ENCODE measurements at regions not wholly inside any gene's neighbourhood (a gene's known extent, or its start where the extent isn't known, plus 50 kb on each side); places are given as distances from the start of the nearest gene placed in this dataset.

DNA sequence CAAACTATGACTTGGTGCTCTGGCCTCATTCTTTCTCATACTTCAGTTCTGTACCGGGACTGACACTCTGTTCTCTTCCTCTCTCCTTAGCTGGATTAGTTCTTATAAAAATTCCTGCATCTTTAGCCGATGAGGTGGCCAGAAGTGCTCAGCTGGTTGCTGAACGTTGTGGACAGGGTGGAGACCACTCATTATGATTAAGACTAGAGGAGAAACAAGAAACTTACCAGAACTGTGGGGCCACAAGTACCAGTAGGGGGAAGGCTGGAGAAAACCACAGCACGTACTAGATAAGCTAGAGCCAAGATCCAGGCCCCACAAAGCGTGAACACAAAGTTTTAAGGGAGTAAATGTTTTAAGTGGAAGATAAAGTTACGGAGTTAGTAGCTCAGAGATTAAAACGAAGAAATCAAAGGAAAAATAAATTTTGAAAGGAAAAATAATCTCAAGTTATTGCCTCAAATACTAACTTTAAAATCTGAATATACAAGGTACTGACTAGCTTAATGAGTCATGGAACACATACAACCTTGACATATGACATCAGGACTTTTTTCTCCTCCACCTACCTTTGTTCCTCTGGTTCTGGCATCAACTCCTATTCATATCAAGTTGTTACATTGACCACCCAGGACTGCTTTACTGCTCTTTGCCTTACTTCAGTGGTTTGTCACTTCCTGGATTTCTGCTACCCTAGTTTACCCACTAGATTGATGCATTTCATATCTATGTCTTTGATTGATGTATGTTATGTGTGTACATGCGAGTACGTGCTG, 469.0 kb downstream of the TFEC start:
- BruUV-seq (replicated peaks), result no TSS peak
- peak overlapping the region; percentile 16 to 55; a peak in 3 of 4 replicates for H4K8ac ChIP-seq (ENCODE audit: low read depth in 2 of 2, low read length in 2 of 2)
- no peaks in the 10 kb centered on the region for H3K9me3 ChIP-seq (ENCODE audit: control insufficient read depth, insufficient read depth, low read length)
- peak; percentile 79 for DNase-seq
- no peak overlapping the region for H3K56ac ChIP-seq (ENCODE audit: extremely low read depth, insufficient read depth, low read length)
- peak overlapping the region; percentile 10; the same call in 1 of the 2 replicates for H3K18ac ChIP-seq (ENCODE audit: low read depth, low read length)
- no peaks in the 10 kb centered on the region for H3K79me1 ChIP-seq (ENCODE audit: low read depth in 1 of 2, low read length in 2 of 2)
- H4K91ac ChIP-seq (ENCODE audit: insufficient read depth, low read depth, low read length), result no peak overlapping the region
- intact Hi-C loops (cut with micrococcal nuclease) (loop anchor here (1.0 kb wide), 1 partner anchor 11 kb away; no protein-coding TSS in a partner anchor), dilution Hi-C loops (cut with HindIII; ENCODE audit: low sequenced_read_pairs, unreplicated experiment) (no loop called here), in situ Hi-C loops (cut with MboI; ENCODE audit: low sequenced_read_pairs) (no loop called here)
- no peak overlapping the region; the same call in 1 of the 2 replicates for H4K5ac ChIP-seq (ENCODE audit: low read depth, low read length)
- H2BK15ac ChIP-seq (ENCODE audit: low read depth, low read length), result no peak overlapping the region
- H2BK120ac ChIP-seq (ENCODE audit: low read depth, low read length), result peak overlapping the region; percentile 14; the same call in 1 of the 2 replicates
- TF ChIP-seq, protein P1, sequence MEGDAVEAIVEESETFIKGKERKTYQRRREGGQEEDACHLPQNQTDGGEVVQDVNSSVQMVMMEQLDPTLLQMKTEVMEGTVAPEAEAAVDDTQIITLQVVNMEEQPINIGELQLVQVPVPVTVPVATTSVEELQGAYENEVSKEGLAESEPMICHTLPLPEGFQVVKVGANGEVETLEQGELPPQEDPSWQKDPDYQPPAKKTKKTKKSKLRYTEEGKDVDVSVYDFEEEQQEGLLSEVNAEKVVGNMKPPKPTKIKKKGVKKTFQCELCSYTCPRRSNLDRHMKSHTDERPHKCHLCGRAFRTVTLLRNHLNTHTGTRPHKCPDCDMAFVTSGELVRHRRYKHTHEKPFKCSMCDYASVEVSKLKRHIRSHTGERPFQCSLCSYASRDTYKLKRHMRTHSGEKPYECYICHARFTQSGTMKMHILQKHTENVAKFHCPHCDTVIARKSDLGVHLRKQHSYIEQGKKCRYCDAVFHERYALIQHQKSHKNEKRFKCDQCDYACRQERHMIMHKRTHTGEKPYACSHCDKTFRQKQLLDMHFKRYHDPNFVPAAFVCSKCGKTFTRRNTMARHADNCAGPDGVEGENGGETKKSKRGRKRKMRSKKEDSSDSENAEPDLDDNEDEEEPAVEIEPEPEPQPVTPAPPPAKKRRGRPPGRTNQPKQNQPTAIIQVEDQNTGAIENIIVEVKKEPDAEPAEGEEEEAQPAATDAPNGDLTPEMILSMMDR (conservative IDR thresholded peaks at IDR 0.05; ENCODE audit: low read depth, low read length), result peak; percentile 23; the same call in 1 of the 2 replicates
- TF ChIP-seq BHLHE40 (IDR thresholded peaks at IDR 0.05; ENCODE audit: low read depth, low read length) (no peak), CHD1 (IDR thresholded peaks at IDR 0.05; ENCODE audit: low read depth, low read length) (no peak)
- TF ChIP-seq, protein P2, sequence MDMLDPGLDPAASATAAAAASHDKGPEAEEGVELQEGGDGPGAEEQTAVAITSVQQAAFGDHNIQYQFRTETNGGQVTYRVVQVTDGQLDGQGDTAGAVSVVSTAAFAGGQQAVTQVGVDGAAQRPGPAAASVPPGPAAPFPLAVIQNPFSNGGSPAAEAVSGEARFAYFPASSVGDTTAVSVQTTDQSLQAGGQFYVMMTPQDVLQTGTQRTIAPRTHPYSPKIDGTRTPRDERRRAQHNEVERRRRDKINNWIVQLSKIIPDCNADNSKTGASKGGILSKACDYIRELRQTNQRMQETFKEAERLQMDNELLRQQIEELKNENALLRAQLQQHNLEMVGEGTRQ (IDR thresholded peaks at IDR 0.05; ENCODE audit: low read depth, low read length), result no peak
- WGBS, 2 experiments (ENCODE audit: extremely low coverage in 2 of 2, insufficient read length in 1 of 2), result 100% methylated on average over 2 of the region's 9 CpGs; no CpG with 5 or more reads in 1 of the 2 experiments
- no peak overlapping the region for H3K4ac ChIP-seq (ENCODE audit: low read depth, low read length)
- H3K14ac ChIP-seq (replicated peaks; ENCODE audit: low read depth, low read length), result peak overlapping the region; percentile 73
- peak overlapping the region; percentile 21 for H2AFZ ChIP-seq (replicated peaks; ENCODE audit: low read length, poor library complexity)
- no peaks in the 10 kb centered on the region for H3K9me1 ChIP-seq (ENCODE audit: insufficient read depth, low read length)
- H3K9ac ChIP-seq (ENCODE audit: low read depth, low read length), result no peak overlapping the region
- no peaks in the 10 kb centered on the region for H3K27me3 ChIP-seq (ENCODE audit: control insufficient read depth, insufficient read depth, low read length)
- ChIA-PET CTCF (no interaction called here), POLR2A (ENCODE audit: unreplicated experiment) (no interaction called here)
- H3K4me1 ChIP-seq (ENCODE audit: control insufficient read depth, insufficient read depth, low read length), result peaks cover 3% of the 10 kb centered on the region; the same call in 1 of the 2 replicates
- no peak overlapping the region for H3K4me3 ChIP-seq (ENCODE audit: insufficient read depth, low read depth, low read length)
- H3K36me3 ChIP-seq (ENCODE audit: control insufficient read depth, insufficient read depth, low read length), result no peaks in the 10 kb centered on the region
- 0 out of 2 replicates have a peak overlapping the region, but pooled peaks have one; percentile 41 for H3K23ac ChIP-seq (ENCODE audit: low read depth, low read length)
- no peak overlapping the region for H3K27ac ChIP-seq (ENCODE audit: insufficient read depth, low read length)
- H3K4me2 ChIP-seq (ENCODE audit: low read depth, low read length), result no peak overlapping the region
- no peaks in the 10 kb centered on the region for H4K20me1 ChIP-seq (ENCODE audit: insufficient read depth, low read length)
- H2AK5ac ChIP-seq (ENCODE audit: low read depth, low read length), result no peak overlapping the region; the same call in 1 of the 2 replicates
- peak overlapping the region; percentile 61; the same call in 1 of the 2 replicates for H2BK20ac ChIP-seq (ENCODE audit: low read depth, low read length)
- H2AK9ac ChIP-seq (replicated peaks; ENCODE audit: low read depth, low read length, poor library complexity), result no peak overlapping the region
- H2BK5ac ChIP-seq (ENCODE audit: low read depth, low read length, poor library complexity, severe bottlenecking), result peak overlapping the region; percentile 68
- peak; percentile 59 for ATAC-seq (ENCODE audit: low read depth)
